MCF 10A (cell line): ENCODE measurements at regions not wholly inside any gene's neighbourhood (a gene's known extent, or its start where the extent isn't known, plus 50 kb on each side); places are given as distances from the start of the nearest gene placed in this dataset.

ENCODE experiments used
- BruUV-seq: library from RNA; stranded (reverse); fragments of 400-500 nt; replicated peaks from 2 replicates; lab custom pipeline; 2021; lab: Mats Ljungman, UMichigan
- CTCF ChIA-PET: fragments of 300-600 bp; sonication (Branson Sonifier 250); formaldehyde crosslinking; extraction: SDS; loops from one replicate; lab custom pipeline; 2021; ENCODE audit warnings: antibody characterized with exemption, inconsistent platforms; lab: Yijun Ruan, JAX
- POLR2A ChIA-PET: fragments of 300-600, 350-650 bp; sonication (Branson Sonifier 250); formaldehyde crosslinking; extraction: SDS; loops from one replicate; lab custom pipeline; 2020; ENCODE audit warnings: antibody characterized with exemption, inconsistent platforms; lab: Yijun Ruan, JAX
- DNase-seq: peaks from one replicate; pipeline ENCODE4 v3.0.0-alpha.2; 2018; ENCODE audit not compliant: unreplicated experiment
- H3K27ac Mint-ChIP-seq: one replicate; pipeline ENCODE4 v1.8.0; 2022; ENCODE audit warnings: mild to moderate bottlenecking, low read depth, mixed read lengths; ENCODE audit not compliant: unreplicated experiment
- H3K27me3 Mint-ChIP-seq: one replicate; pipeline ENCODE4 v1.8.0; 2022; ENCODE audit warnings: mixed read lengths; ENCODE audit not compliant: insufficient read depth, unreplicated experiment
- H3K36me3 Mint-ChIP-seq: one replicate; pipeline ENCODE4 v1.8.0; 2022; ENCODE audit warnings: mild to moderate bottlenecking, moderate library complexity, mixed read lengths; ENCODE audit not compliant: insufficient read depth, unreplicated experiment
- H3K4me1 Mint-ChIP-seq: one replicate; pipeline ENCODE4 v1.8.0; 2022; ENCODE audit warnings: mixed read lengths; ENCODE audit not compliant: insufficient read depth, unreplicated experiment
- H3K4me3 Mint-ChIP-seq: one replicate; pipeline ENCODE4 v1.8.0; 2022; ENCODE audit warnings: mild to moderate bottlenecking, moderate library complexity, mixed read lengths; ENCODE audit not compliant: unreplicated experiment
- H3K9me3 Mint-ChIP-seq: one replicate; pipeline ENCODE4 v1.8.0; 2022; ENCODE audit warnings: mixed read lengths; ENCODE audit not compliant: unreplicated experiment
- intact Hi-C: fragments of 100-400 bp; cut with micrococcal nuclease; formaldehyde crosslinking; loops from 2 replicates; pipeline ENCODE4 v1.14.1; 2022
- TF ChIP-seq, protein P1 (sequence below): fragments of 200-600 bp; IDR thresholded peaks from one replicate; pipeline ENCODE4 v1.8.0; 2022; ENCODE audit warnings: antibody characterized with exemption, mild to moderate bottlenecking; ENCODE audit not compliant: unreplicated experiment

DNA sequence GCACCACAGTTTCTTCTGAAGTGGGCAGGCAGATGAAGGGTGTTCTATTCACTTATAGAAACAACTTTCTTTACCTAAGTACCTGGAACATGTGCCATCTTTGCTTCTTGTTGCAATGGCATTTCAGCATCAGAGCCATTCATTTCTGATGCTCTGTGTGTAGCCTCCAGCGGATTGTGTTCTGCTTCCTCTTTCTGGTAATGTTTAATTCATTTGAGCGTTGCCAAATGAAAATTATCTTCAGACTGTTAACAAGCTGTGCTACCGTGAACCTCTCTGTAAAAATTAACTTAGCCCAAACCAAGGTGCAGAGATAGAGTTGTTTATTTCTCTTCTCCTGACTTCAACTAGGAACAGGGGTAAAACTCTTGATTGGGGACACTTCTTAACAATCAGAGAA lies 302.0 kb downstream of the EDEM1 start:
- Mint-ChIP-seq H3K4me1 (no peaks in the 10 kb centered on the region), H3K36me3 (no peaks in the 10 kb centered on the region), H3K27ac (no peak overlapping the region), H3K27me3 (no peaks in the 10 kb centered on the region), H3K4me3 (no peak overlapping the region), H3K9me3 (no peaks in the 10 kb centered on the region)
- intact Hi-C loops = no loop called here
- TF ChIP-seq, protein P1, sequence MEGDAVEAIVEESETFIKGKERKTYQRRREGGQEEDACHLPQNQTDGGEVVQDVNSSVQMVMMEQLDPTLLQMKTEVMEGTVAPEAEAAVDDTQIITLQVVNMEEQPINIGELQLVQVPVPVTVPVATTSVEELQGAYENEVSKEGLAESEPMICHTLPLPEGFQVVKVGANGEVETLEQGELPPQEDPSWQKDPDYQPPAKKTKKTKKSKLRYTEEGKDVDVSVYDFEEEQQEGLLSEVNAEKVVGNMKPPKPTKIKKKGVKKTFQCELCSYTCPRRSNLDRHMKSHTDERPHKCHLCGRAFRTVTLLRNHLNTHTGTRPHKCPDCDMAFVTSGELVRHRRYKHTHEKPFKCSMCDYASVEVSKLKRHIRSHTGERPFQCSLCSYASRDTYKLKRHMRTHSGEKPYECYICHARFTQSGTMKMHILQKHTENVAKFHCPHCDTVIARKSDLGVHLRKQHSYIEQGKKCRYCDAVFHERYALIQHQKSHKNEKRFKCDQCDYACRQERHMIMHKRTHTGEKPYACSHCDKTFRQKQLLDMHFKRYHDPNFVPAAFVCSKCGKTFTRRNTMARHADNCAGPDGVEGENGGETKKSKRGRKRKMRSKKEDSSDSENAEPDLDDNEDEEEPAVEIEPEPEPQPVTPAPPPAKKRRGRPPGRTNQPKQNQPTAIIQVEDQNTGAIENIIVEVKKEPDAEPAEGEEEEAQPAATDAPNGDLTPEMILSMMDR = no peak
- no peak for DNase-seq
- CTCF ChIA-PET = no interaction called here
- BruUV-seq = no TSS peak
- POLR2A ChIA-PET = no interaction called here

DNA sequence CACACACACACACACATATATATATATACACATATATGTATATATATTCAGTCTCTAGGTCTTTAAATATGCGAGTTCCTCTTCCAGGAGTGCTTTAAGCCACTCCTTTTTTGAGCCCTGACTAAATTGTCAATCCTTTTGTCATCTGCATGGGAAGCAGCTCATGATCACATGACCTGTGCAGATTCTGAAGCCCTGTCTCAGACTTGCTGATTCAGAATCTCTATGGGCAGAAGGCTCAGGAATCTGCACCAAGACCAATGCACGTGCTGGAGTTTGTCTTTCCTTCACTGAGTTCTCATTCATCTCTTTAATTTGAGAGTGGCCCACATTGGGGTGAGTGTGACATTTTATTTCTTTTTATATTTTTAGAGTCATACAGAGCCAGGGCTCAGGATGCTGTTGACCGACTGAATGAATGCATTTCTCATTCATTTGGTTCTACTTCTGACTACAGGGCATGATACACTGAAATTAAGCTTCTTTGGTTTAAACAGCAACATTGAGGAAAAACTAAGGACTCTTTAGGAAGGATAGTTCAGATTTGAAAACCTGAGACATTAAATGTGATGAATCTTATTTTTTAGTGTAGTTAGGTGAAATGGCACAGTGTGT lies 307.5 kb downstream of the EDEM1 start:
- no peaks in the 10 kb centered on the region for H3K27me3 Mint-ChIP-seq
- TF ChIP-seq, protein P1 = no peak
- H3K27ac Mint-ChIP-seq = no peak overlapping the region
- ChIA-PET POLR2A (no interaction called here), CTCF (interaction anchor here (0.5 to 0.6 kb wide), 2 partner anchors 68 to 918 kb away, joined by 4 read pairs; no protein-coding TSS in a partner anchor)
- intact Hi-C loops = no loop called here
- H3K9me3 Mint-ChIP-seq = no peaks in the 10 kb centered on the region
- H3K4me1 Mint-ChIP-seq = peaks cover 4% of the 10 kb centered on the region
- no TSS peak for BruUV-seq
- DNase-seq = no peak
- H3K36me3 Mint-ChIP-seq = no peaks in the 10 kb centered on the region
- H3K4me3 Mint-ChIP-seq = no peak overlapping the region

DNA sequence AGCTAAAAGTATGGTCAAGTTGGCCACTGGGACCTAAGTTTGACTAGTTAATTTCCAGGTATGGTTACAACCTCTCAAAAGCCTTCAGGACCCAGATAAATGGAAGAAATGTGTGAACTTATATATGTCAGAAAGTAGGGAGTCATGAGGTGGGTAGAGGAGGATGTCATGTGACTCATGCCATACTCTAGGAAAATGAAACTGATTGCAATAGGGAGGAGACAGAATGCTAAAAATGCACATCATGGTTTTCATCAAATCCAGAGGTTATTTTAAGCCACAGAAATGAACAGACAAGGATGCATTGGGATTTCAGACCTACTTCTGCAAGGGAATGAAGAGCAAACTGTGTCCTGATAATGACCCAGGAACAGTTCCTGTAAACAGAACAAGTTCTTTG lies 310.0 kb downstream of the EDEM1 start:
- no peak overlapping the region for H3K27ac Mint-ChIP-seq
- H3K4me1 Mint-ChIP-seq = peaks cover 4% of the 10 kb centered on the region
- TF ChIP-seq, protein P1 = no peak
- no peaks in the 10 kb centered on the region for H3K36me3 Mint-ChIP-seq
- ChIA-PET CTCF (no interaction called here), POLR2A (no interaction called here)
- BruUV-seq = no TSS peak
- no peaks in the 10 kb centered on the region for H3K9me3 Mint-ChIP-seq
- no peak overlapping the region for H3K4me3 Mint-ChIP-seq
- intact Hi-C loops = no loop called here
- H3K27me3 Mint-ChIP-seq = no peaks in the 10 kb centered on the region
- DNase-seq = no peak

DNA sequence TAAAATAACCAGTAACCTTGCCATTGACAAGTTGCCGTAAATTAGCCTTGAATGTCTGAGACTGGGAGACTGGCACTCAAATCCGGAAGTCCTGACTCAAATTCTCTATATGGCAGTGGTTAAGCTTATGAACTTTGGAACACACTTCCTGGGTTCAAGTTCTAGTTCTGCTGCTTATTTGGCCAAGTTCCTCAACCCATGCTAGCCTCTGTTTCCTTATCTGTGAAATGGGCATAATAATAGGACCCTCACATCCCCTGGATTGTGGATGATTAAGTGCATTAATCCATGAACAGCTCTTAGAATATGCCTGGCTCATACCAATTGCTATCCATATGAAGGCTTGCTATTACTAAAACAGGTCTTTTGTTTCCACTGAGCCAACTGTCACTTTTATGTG lies 311.5 kb downstream of the EDEM1 start:
- Mint-ChIP-seq H3K36me3 (no peaks in the 10 kb centered on the region), H3K27ac (no peak overlapping the region), H3K27me3 (no peaks in the 10 kb centered on the region), H3K9me3 (no peaks in the 10 kb centered on the region), H3K4me3 (no peak overlapping the region), H3K4me1 (peaks cover 4% of the 10 kb centered on the region)
- no TSS peak for BruUV-seq
- TF ChIP-seq, protein P1 = no peak
- intact Hi-C loops = no loop called here
- POLR2A ChIA-PET = no interaction called here
- no peak for DNase-seq
- CTCF ChIA-PET = no interaction called here
